NCI-H748 treated with DMSO at 0.1 percent for 48 hours (cell line): ENCODE measurements at regions not wholly inside any gene's neighbourhood (a gene's known extent, or its start where the extent isn't known, plus 50 kb on each side); places are given as distances from the start of the nearest gene placed in this dataset.

ENCODE experiments used
- DNase-seq: peaks from one replicate; lab custom pipeline; 2025; lab: John Stamatoyannopoulos, UW

GRCh38 chr11:121944556-121945230 lies 171.3 kb downstream of the BLID start:
- no peak for DNase-seq

- DNase-seq = no peak
Measured at GRCh38 chr11:121938076-121938475, 177.9 kb downstream of the BLID start.

GRCh38 chr11:121936781-121937447 lies 179.1 kb downstream of the BLID start:
- no peak for DNase-seq

- no peak for DNase-seq
Measured at GRCh38 chr11:121936370-121936769, 179.6 kb downstream of the BLID start.

- DNase-seq = no peak
Measured at GRCh38 chr11:121933694-121934093, 182.3 kb downstream of the BLID start.

GRCh38 chr11:121933294-121933693 lies 182.7 kb downstream of the BLID start:
- no peak for DNase-seq

GRCh38 chr11:121932646-121933185 lies 183.3 kb downstream of the BLID start:
- DNase-seq = no peak

GRCh38 chr11:121931748-121932352 lies 184.2 kb downstream of the BLID start:
- no peak for DNase-seq

- no peak for DNase-seq
Measured at GRCh38 chr11:121931121-121931520, 184.9 kb downstream of the BLID start.

- DNase-seq = no peak
Measured at GRCh38 chr11:121930004-121930965, 185.7 kb downstream of the BLID start.

- DNase-seq = no peak
Measured at GRCh38 chr11:121929581-121929980, 186.4 kb downstream of the BLID start.

GRCh38 chr11:121928597-121929580 lies 187.1 kb downstream of the BLID start:
- no peak for DNase-seq

GRCh38 chr11:121927789-121928188 lies 188.2 kb downstream of the BLID start:
- no peak for DNase-seq

GRCh38 chr11:121927097-121927785 lies 188.8 kb downstream of the BLID start:
- no peak for DNase-seq

GRCh38 chr11:121924191-121924590 lies 191.8 kb downstream of the BLID start:
- no peak for DNase-seq

GRCh38 chr11:121917482-121917881 lies 198.5 kb downstream of the BLID start:
- no peak for DNase-seq

GRCh38 chr11:121914508-121915059 lies 201.4 kb downstream of the BLID start:
- DNase-seq = no peak

- DNase-seq = no peak
Measured at GRCh38 chr11:121909596-121909995, 206.4 kb downstream of the BLID start.

- no peak for DNase-seq
Measured at GRCh38 chr11:121907379-121907778, 208.6 kb downstream of the BLID start.

GRCh38 chr11:121904148-121904547 lies 211.9 kb downstream of the BLID start:
- DNase-seq = no peak
